GM18873 (cell line): ENCODE measurements at regions not wholly inside any gene's neighbourhood (a gene's known extent, or its start where the extent isn't known, plus 50 kb on each side); places are given as distances from the start of the nearest gene placed in this dataset.

Experiments
- ATAC-seq: cut with Tn5 transposase; IDR thresholded peaks from one replicate; pipeline ENCODE4 v1.9.1; 2021; ENCODE audit warnings: mild to moderate bottlenecking, moderate library complexity, moderate number of reproducible peaks; ENCODE audit not compliant: unreplicated experiment, low FRiP score

DNA sequence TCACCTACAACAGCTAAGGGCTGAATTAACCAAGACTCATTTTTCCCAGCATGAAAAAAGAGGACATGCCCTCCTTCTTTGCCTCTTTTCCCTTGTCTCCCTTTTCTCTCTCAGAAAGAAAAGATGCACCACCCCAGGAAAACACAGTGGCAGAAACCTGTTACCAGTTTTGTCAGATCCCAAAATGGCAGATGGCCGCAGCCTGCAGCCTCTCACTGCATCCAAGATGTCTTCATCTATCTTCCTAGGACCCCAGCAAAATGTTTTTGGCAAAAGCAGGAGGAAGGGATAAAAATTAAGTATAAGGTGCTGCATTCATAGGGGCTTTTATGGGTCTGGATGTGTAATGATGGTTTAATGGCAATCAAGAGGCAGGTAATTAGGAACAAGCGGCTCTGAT is 266.6 kb upstream of the NPVF start:
- no peak for ATAC-seq

GRCh38 chr7:25495342-25496250 is 267.3 kb upstream of the NPVF start:
- ATAC-seq = no peak

DNA sequence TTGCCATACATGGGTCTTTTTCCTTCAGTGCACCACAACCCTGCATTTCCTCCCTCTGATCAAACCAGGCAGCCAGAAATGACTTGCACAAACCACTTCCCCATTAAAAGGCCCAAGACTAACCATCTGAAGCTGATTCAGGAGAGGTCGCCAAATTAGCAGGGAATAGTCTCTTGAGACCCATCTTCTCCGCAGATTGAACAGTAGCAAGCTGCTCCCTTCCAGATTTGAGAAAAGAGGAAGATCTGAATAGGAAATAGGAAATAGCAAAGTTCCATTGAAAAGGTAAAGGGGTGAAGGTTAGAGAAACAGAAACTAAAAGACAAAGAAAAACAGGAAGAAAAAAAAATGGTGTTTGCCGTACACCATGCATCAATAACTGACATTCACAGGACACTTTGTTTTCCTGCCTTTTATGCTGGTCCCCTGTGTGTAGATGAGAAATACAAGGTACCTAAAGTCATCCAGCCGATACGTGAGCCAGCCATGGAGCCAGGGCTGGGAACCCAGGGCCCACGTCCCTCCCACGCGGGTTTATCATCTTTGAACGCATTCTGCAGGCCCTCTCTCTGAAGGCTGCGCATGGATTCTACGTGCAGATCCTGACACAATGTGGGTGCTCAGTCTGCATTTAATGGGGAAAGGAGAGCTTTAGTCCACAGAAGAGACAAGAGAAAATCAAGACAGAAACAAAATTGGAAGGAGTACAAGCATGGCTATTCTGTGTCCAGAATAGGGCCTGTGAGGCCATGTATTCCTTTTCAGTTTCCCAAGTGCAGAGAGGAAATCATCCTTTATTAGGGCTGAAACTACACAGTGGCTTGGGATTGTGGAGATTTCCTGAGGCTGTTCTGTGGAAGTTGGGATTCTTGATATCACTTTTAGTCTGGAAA is 268.4 kb upstream of the NPVF start:
- peak; percentile 62 for ATAC-seq

- ATAC-seq = no peak
These were observed 272.2 kb upstream of the NPVF start for GRCh38 chr7:25500393-25500921.

GRCh38 chr7:25503306-25503705 is 275.0 kb upstream of the NPVF start:
- no peak for ATAC-seq

DNA sequence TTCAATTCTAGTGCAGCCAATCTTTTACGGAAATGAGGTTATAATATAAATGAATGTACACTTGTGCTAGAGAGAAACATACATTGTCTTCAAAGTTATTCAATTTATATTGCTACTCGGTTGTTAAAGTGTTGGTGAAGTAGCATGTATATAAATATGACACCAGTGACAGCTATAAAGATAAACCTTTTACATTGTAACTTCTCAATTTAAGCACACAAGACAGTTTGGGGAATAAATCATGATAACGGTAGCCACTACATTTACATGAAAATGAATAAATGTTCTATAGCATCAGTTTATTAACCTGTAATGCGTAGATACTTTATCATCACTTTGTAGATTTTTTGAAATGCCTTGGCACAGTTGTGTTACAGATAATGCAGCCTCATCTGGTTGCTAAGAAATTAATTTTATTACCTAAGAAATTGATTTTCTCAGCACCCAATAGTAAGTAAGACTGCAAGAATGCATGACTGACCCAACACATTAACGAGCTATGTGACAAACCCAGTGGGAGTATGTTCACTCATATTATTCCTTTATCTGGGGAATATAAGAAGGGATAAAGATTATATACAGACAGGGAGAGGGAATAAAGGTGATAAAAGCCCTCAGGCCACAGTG is 283.9 kb upstream of the NPVF start:
- ATAC-seq = no peak

- no peak for ATAC-seq
These were observed 287.5 kb upstream of the NPVF start for GRCh38 chr7:25515633-25516275.

GRCh38 chr7:25517906-25518305 is 289.6 kb upstream of the NPVF start:
- ATAC-seq = no peak

DNA sequence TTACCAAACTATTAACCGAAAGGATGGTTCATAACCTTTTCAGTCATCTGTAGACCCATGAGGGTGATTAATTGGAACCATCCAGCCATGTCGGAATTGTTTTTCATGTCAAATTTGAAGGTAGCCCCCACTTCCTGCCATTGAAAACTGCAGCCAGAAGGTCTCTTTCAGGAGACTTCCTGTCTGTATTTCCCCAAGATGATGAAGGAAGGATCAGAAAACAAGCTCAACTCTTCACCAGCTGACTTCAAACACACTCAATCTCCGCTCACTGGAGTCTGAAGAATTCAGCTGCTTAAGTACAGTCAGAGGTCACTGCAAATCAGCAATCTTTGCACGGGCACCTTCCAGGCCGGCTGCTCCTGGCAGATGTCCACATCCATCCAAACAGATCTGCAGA is 291.7 kb upstream of the NPVF start:
- no peak for ATAC-seq

- ATAC-seq = no peak
These were observed 292.2 kb upstream of the NPVF start for GRCh38 chr7:25520516-25520915.

GRCh38 chr7:25521236-25521635 is 292.9 kb upstream of the NPVF start:
- ATAC-seq = no peak

DNA sequence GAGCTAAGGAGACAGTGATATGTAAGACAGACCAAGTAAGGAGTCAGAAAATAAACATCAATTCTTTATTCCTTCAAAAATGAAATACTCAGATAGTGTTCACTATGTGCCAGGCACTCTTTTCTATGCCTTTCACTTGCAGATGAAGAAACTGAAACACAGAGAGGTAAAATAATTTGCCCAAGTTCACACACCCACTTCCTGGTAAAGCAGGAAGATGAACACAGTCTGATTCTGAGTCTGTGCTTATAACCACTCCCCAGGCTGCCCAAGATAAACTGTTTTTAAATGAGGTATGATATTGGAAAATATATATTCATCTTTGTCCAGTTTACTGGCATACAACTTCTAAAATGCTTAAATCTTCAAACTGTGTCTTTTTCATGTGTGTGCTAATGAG is 294.4 kb upstream of the NPVF start:
- ATAC-seq = no peak

DNA sequence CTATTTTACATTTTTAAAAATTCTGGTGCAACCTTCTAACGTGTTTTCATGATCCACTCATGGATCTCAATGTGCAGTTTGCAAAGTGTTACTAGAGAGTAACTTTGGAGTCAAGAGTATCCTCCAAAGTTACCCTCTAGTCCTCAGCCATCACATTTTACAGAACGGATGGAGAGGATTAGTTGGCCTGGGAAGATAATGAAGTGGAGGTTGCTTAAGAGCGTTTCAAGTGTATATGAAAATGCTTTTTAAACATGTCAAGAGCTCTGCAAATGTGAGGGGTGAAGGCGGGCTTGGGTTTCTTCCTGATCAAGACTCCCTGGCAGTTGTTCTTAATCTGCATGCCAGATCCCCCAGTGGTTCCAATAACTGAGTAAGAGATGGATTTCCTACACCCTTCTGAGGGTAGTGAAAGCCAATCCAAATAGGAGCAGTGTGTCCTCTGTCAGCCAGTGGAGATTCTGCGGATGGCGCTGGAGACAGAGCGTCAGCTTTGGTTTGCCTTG is 299.4 kb upstream of the NPVF start:
- no peak for ATAC-seq

- no peak for ATAC-seq
These were observed 301.0 kb upstream of the NPVF start for GRCh38 chr7:25529320-25529719.

DNA sequence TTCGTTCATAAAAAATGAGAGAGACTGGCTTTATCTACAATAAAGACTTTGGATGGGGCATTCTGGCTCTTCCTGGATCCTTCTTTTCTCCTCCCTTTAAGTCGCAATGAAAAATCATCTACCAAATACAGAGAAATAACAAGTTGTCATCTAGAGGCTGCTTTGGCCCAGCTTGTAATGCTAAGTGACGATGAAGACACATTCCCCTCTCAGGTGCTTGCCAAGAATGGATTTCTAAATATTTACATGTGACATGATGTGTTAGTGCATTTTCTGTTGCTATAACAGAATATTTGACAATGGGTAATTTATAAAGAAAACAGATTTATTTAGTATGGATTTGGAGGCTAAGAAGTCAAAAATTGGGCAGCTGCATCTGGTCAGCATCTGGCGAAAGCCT is 308.6 kb upstream of the NPVF start:
- no peak for ATAC-seq

- no peak for ATAC-seq
These were observed 309.5 kb upstream of the NPVF start for GRCh38 chr7:25537662-25538375.

GRCh38 chr7:25541094-25541821 is 313.0 kb upstream of the NPVF start:
- ATAC-seq = no peak

- no peak for ATAC-seq
These were observed 313.6 kb upstream of the NPVF start for GRCh38 chr7:25541877-25542276.

DNA sequence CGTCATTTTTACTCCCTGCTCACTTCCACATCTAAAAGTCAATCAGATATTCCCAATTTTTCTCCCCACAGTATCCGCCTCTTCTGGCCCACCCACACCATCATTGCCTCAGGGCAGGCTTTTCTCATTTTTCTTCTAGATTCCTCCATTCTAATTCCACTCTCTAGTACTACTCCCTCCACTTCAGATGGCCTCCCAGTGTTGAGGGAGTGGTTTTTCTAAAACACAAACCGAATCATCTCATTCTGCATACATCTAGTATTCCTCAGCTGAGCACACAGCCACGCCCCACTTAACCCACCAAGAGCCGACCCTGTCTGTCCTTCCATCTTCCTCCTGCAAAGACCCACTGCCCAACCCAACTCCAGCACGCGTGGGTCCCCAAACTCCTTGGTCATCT is 314.9 kb upstream of the NPVF start:
- no peak for ATAC-seq
